SIG-M5 treated with dmso at 0.1 percent for 504 hours (cell line): ENCODE measurements at regions not wholly inside any gene's neighbourhood (a gene's known extent, or its start where the extent isn't known, plus 50 kb on each side); places are given as distances from the start of the nearest gene placed in this dataset.
"Not testable (repeated sequence)": the region's sequence is repeated elsewhere in the genome, so short reads cannot be mapped to it uniquely, and the experiment has no call there.

Experiments used
- DNase-seq: peaks from one replicate; lab custom pipeline; 2025; ENCODE audit not compliant: unreplicated experiment; lab: John Stamatoyannopoulos, UW

GRCh38 chr4:20196476-20196875 is 55.2 kb upstream of the SLIT2 start:
- DNase-seq: no peak

DNA sequence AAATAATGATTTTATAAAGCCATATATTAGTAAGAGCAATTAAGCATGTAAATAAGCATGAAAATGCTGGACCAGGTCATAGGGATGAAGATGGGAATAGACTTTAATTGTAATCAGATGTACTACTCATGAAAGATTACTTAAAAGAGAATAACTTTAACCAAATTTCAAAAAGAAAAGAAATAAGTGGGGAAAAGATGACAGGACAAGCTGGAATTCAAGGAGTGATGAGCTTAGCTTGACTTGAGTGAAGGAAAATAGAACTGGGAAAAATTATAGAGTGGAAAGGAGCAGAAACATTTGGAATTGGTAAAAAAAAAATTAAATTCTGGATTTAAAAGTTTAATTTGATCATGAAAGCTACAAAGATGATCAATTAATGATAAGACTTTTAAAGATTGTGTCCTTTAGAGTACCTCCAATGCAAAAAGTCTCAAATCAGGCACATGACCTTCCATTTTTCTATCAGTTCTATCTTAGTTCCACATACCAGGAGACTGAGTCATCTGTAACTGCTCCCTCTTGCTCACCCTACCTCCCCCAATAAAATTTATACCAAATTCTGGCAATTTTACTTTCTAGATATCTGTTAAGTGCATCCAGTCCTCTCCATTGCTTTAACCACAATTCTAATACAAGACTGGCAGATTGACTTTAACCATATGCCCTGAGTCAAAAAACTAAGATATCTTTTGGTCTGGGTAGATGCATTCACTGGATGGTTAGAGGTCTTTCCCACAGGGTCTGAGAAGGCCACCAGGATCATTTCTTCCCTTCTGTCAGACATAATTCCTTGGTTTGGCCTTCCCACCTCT is 56.4 kb upstream of the SLIT2 start:
- no peak for DNase-seq

- DNase-seq: peak; percentile 43
Measured at GRCh38 chr4:20194123-20195013, 57.3 kb upstream of the SLIT2 start.

DNA sequence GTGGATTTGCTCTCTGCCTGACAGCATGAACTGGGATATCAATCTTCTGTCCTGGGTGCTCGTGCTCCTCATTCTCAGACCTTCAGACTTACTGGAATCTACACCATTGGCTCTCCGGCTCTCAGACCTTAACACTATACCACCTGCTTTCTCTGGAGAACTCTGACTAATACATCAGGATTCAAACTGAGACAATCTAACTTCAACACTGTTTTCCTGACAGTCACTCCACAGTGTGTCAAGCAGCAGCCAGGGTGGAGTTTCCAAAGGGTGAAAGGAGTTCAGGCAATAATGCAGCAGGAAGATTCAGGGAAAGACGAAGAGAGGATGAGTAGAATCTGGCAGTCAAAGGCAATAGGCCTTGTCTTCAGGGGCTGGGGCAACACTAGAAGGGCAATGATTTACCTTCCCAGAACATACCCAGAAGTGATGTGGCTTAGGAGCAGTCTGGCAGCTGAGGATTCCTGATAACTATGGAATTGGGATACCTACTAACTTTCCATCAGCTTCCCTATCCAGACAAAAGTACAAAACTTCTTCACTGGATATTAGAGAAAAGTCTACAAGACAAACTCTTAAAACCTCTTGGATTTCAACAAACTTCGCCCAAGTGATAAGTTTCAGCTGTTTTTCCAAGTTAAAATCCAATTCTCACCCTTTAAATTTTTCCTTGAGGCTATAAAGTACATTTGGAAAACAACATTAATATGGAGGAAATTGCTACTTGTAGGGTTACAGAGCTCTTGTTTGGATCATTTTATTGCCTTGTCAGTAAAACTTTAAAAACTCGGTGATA is 58.4 kb upstream of the SLIT2 start:
- no peak for DNase-seq

DNA sequence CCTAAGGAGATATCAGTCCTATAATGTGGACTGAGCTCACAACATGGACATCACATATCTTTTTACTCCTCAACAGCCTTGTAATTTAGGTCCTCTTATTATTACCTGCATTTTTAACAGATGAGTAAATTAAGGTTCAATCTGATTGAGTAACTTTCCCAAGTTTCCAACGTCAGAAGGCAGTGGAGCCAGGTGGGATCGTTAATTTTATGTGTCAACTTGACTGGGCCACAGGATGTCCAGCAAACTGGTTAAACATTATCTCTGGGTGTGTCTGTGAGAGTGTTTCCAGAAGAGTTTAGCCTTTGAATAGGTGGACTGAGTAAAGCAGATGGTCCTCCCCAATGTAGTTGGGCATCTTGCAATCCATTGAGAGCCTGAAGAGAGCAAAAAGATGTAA is 59.0 kb upstream of the SLIT2 start:
- no peak for DNase-seq

- no peak for DNase-seq
Measured at GRCh38 chr4:20185103-20185502, 66.6 kb upstream of the SLIT2 start.

DNA sequence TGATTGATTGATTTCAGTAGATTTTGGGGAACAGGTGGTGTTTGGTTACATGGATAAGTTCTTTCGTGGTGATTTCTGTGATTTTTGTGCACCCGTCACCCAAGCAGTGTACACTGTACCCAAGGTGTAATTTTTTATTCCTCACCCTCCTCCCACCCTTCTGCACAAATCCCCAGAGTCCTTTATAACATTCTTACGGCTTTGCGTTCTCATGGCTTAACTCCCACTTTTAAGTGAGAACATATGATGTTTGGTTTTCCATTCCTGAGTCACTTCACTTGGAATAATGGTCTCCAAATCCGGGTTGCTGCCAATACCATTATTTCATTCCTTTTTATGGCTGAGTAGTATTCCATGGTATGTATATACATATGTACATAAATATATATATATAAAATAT is 68.6 kb upstream of the SLIT2 start:
- not testable (repeated sequence) for DNase-seq

DNA sequence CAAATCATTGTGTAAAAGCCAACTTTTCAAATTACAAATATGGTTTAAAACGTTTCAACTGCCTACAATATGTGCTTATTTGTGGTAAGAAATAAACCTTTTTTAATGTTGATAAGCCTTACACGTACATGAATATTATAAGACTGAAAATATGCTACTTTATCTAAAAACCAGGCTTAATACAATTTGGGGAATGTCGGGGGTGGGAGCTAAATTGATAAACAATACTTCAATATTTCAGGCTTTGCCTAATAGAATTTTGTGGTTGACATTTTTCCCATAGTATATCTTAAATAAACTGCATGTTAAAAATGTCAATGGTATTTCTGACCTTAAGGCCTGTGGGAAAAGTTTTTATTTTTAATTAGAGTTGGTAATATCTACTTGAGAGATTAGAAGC is 69.8 kb upstream of the SLIT2 start:
- DNase-seq: no peak

DNA sequence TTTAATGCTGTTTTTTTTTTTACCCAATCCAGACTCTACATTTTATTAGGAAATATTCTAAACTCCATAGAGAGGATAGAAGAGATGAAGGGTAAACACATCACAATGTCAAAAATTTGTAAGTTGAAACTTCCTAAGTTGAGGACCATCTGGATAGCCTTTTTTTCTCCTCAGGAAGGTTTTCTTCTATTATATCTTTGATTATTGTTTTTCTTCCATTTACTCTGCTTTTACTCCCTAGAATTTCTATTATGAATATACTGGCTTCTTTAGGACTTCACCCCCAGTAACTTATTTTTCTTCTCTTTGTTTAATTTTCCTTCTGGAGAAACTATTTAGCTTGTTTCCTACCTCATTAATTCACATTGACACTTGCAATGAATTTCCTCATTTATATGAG is 71.2 kb upstream of the SLIT2 start:
- DNase-seq: no peak

- no peak for DNase-seq
Measured at GRCh38 chr4:20178902-20179576, 72.7 kb upstream of the SLIT2 start.

DNA sequence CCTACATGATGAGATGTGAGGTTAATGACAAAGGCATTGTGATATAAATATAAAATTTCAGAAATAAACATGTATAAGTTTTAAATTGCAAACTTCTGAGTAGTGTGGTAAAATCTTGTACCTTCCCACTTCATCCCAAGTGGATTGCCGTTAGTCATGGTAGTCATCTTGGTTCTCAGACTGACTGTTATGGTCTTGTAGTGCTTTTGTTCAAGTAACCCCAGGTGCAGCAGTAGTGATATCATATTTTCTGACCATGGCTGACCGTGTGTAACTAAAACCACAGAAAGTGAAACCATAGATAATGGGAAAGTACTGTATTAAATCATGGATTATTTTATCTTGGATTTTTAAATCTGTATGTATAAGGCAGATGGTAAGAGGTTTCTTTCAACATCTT is 74.8 kb upstream of the SLIT2 start:
- DNase-seq: no peak

- no peak for DNase-seq
Measured at GRCh38 chr4:20172070-20172760, 79.5 kb upstream of the SLIT2 start.

DNA sequence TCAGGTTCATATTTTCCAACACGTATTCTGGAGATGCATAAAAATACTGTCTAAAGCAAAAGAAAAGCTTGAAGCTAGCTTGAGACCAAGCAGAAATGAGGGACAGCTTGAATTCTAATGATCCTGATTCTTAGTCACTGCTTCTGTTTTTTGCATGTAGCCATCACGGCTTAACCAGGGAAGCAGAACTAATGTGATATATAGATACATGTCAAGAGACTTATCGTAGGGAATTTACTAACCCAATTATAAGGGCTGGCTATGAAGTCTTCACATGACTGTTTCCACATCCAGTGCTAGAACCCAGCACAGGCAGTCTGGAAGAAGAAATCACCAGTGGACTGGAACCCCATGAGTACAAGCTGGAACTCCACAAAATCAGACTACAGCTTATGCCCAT is 85.2 kb upstream of the SLIT2 start:
- no peak for DNase-seq

DNA sequence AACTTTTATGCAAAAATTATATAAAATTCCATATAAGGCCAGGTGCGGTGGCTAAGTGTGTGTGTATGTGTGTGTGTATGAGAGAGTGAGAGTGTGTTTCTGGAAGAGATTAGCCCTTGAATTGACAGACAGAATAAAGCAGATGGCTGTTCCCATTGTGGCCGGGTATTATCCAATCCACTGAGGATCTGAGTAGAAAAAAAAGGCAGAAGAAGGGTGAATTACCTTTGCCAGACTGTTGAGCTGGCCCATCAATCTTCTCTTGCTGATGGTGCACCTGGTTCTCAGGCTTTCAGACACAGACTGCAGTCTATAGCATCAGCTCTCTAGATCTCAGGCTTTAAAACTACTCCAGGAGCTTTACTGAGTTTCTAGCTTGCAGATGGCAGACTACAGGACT is 92.2 kb upstream of the SLIT2 start:
- DNase-seq: no peak

DNA sequence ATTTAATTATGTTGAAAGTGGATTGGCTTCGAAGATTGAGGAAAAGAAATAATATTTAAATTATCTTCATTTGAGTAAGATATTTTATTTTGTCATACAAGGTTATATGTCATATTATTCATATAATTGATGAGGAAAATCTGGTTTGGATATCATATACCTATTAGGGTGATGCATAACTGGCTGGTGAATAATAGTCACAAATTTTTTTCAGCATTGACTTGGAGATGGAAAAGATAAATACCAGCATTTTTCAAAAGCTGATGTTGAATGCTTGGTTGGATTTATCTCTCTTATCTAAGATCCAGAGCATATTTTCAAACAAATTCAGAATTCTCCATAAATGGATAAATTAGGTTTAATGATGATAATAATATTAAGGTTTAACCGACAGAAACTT is 93.5 kb upstream of the SLIT2 start:
- DNase-seq: no peak

DNA sequence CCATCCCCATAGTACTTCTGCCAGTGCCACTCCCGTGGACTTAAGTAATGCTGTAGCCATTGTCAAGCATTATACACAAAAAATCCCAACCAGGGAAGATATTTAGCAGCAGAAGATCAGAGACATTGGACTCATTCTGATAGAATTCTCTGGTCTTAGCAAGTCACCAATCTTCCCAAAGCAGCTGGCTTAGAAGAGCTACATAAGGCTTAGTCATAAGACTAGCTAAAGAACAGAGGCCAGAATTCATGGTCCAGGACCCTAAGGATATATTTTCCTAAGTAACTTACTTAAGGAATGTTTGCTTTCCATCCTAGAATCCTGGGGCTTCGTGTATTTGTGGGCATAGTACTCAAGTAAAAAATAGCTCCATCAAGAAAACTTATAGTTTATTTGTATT is 100.3 kb upstream of the SLIT2 start:
- DNase-seq: no peak

GRCh38 chr4:20149143-20149542 is 102.6 kb upstream of the SLIT2 start:
- not testable (repeated sequence) for DNase-seq

GRCh38 chr4:20137176-20137575 is 114.5 kb upstream of the SLIT2 start:
- DNase-seq: no peak

DNA sequence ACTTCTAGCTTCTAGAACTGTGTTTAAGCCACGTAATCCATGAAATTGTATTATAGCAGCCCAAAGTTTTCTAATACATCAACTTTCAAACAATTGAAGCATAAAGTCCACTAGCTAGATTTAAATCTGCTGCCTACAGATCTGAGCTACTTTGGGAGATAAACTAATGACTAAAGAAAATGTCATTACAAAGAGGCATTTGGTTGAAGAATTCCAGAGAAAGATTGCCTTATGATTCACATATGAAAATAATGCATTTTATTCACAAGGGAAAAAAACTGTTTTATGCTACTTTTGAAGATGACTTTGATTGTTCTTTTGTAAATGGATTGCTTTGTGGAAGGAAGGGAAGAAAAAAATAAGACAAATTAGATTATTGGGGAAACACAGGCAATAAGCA is 124.1 kb upstream of the SLIT2 start:
- no peak for DNase-seq

DNA sequence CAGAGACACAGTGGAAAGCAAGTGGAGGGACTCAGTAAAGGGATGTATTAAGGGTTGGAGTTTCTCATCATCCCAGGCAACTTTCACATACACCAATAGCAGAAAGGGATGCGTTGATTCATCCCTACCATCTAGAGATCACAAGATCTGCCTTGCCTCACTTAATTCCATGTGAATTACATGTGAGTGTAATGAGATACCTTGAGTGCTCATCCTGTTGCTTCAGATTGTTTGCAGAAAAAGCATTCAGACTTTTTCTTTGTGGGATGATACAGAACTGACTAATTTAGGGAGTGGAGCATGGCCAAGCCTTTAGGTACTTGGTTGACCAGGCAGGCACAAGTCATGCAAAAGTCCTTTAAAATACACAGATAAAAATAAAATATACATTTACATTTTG is 124.8 kb upstream of the SLIT2 start:
- no peak for DNase-seq
